Trophoblast cell (in vitro differentiated cells and primary cell): ENCODE measurements at regions not wholly inside any gene's neighbourhood (a gene's known extent, or its start where the extent isn't known, plus 50 kb on each side); places are given as distances from the start of the nearest gene placed in this dataset.

Experiments
- DNase-seq, 2 donors: peaks; one replicate each; pipeline ENCODE4 v3.0.0-alpha.2; 2016
- H2AFZ ChIP-seq: 2 replicates; pipeline ENCODE4 v1.6.1; 2013; ENCODE audit warnings: low read length, moderate library complexity, mild to moderate bottlenecking; ENCODE audit not compliant: insufficient read depth, poor library complexity
- H2AK5ac ChIP-seq: 2 replicates; pipeline ENCODE4 v1.6.1; 2013; ENCODE audit warnings: mild to moderate bottlenecking, low read length
- H2BK120ac ChIP-seq: 2 replicates; pipeline ENCODE4 v1.6.1; 2013; ENCODE audit warnings: low read length, mild to moderate bottlenecking, moderate library complexity; ENCODE audit not compliant: insufficient read depth, poor library complexity
- H2BK12ac ChIP-seq: 2 replicates; pipeline ENCODE4 v1.6.1; 2013; ENCODE audit warnings: mild to moderate bottlenecking, low read length, moderate library complexity
- H2BK5ac ChIP-seq: 2 replicates; pipeline ENCODE4 v1.6.1; 2013; ENCODE audit warnings: low read length, low read depth, moderate library complexity, mild to moderate bottlenecking; ENCODE audit not compliant: poor library complexity
- H3K14ac ChIP-seq: 2 replicates; pipeline ENCODE4 v1.6.1; 2013; ENCODE audit warnings: mild to moderate bottlenecking, low read length
- H3K18ac ChIP-seq: 2 replicates; pipeline ENCODE4 v1.6.1; 2013; ENCODE audit warnings: mild to moderate bottlenecking, low read length
- H3K23ac ChIP-seq: 2 replicates; pipeline ENCODE4 v1.6.1; 2013; ENCODE audit warnings: low read length
- H3K27ac ChIP-seq: 2 replicates; pipeline ENCODE4 v1.5.1; 2013; ENCODE audit warnings: low read depth, mild to moderate bottlenecking, inconsistent platforms, low read length, moderate library complexity
- H3K27me3 ChIP-seq: 2 replicates; pipeline ENCODE4 v1.6.1; 2013; ENCODE audit warnings: inconsistent platforms, mild to moderate bottlenecking, low read length, moderate library complexity; ENCODE audit not compliant: insufficient read depth
- H3K36me3 ChIP-seq, 2 experiments: 1 replicate in 1 of 2; 2 replicates in 1 of 2; pipeline ENCODE4 v1.6.1; 2013; ENCODE audit warnings: low read length in 2 of 2, mild to moderate bottlenecking in 2 of 2, moderate library complexity in 1 of 2; ENCODE audit not compliant: insufficient read depth in 2 of 2, control insufficient read depth in 1 of 2
- H3K4ac ChIP-seq: 2 replicates; pipeline ENCODE4 v1.6.1; 2013; ENCODE audit warnings: low read depth, mild to moderate bottlenecking, low read length, moderate library complexity
- H3K4me1 ChIP-seq, 2 experiments: 1 replicate in 1 of 2; 2 replicates in 1 of 2; pipeline ENCODE4 v1.6.1; 2013; ENCODE audit warnings: low read length in 2 of 2, mild to moderate bottlenecking in 2 of 2, moderate library complexity in 1 of 2; ENCODE audit not compliant: insufficient read depth in 2 of 2, control insufficient read depth in 1 of 2
- H3K4me2 ChIP-seq: 2 replicates; pipeline ENCODE4 v1.6.1; 2013; ENCODE audit warnings: inconsistent platforms, mild to moderate bottlenecking, low read length, moderate library complexity
- H3K4me3 ChIP-seq: 2 replicates; pipeline ENCODE4 v1.5.1; 2013; ENCODE audit warnings: mild to moderate bottlenecking, low read depth, low read length, inconsistent platforms
- H3K79me1 ChIP-seq: one replicate; pipeline ENCODE4 v1.6.1; 2013; ENCODE audit warnings: low read length
- H3K79me2 ChIP-seq: 2 replicates; pipeline ENCODE4 v1.6.1; 2013; ENCODE audit warnings: low read length, mild to moderate bottlenecking; ENCODE audit not compliant: control insufficient read depth, insufficient read depth, poor library complexity
- H3K9ac ChIP-seq: 2 replicates; pipeline ENCODE4 v1.6.1; 2013; ENCODE audit warnings: mild to moderate bottlenecking, low read length
- H3K9me3 ChIP-seq: 2 replicates; pipeline ENCODE4 v1.6.1; 2013; ENCODE audit warnings: low read depth, mild to moderate bottlenecking, control low read depth, inconsistent platforms, low read length; ENCODE audit not compliant: insufficient read depth
- H4K12ac ChIP-seq: 2 replicates; pipeline ENCODE4 v1.6.1; 2013; ENCODE audit warnings: low read depth, mild to moderate bottlenecking, low read length, moderate library complexity
- H4K8ac ChIP-seq: 2 replicates; pipeline ENCODE4 v1.6.1; 2013; ENCODE audit warnings: low read depth, mild to moderate bottlenecking, low read length, moderate library complexity
- H4K91ac ChIP-seq: one replicate; pipeline ENCODE4 v1.6.1; 2013; ENCODE audit warnings: low read depth, mild to moderate bottlenecking, low read length, moderate library complexity
- WGBS: extraction: QIAGEN DNeasy Blood & Tissue Kit; methylation state at CpG from one replicate; pipeline ENCODE4 v1.1.7; 2013; ENCODE audit warnings: missing lambda C conversion rate; ENCODE audit not compliant: insufficient read length, insufficient coverage; ENCODE audit errors: extremely low coverage; 5-methylcytosine and 5-hydroxymethylcytosine counted together

DNA sequence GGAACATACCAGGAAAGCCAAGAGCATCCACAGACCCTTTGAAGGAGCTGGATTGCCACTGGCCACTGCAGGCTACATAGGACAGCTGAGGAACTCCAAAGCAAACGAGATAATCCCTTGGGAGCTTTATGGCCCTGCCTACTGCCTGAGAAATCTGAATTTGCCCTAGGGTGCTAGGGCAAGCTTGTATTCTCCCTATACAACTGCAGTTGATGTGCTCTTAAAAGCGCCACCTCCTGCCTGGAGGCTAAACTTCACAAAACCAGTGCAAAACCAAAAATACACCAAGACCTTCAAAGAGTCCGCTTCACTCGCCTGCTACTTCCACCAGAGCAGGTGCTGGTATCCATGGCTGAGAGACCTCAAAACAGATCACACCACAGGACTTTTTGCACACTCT, 99.6 kb upstream of the KRR1 start:
- DNase-seq = no peak
- Histone ChIP-seq H3K4me2 (no peak overlapping the region), H3K27ac (no peak overlapping the region), H3K23ac (no peak overlapping the region), H3K4me3 (no peak overlapping the region), H3K27me3 (no peaks in the 10 kb centered on the region), H3K36me3 (no peaks in the 10 kb centered on the region), H2AFZ (no peak overlapping the region), H3K9ac (no peak overlapping the region), H2BK5ac (no peak overlapping the region), H3K79me2 (no peaks in the 10 kb centered on the region), H3K14ac (no peak overlapping the region), H2BK12ac (no peak overlapping the region), H3K4ac (no peak overlapping the region), H2BK120ac (no peak overlapping the region), H4K91ac (no peak overlapping the region), H2AK5ac (no peak overlapping the region), H4K12ac (no peak overlapping the region), H3K4me1 (no peaks in the 10 kb centered on the region), H3K18ac (no peak overlapping the region), H4K8ac (no peak overlapping the region), H3K79me1 (no peaks in the 10 kb centered on the region), H3K9me3 (no peaks in the 10 kb centered on the region)
- no CpG with 5 or more reads among the region's 4 CpGs for WGBS

DNA sequence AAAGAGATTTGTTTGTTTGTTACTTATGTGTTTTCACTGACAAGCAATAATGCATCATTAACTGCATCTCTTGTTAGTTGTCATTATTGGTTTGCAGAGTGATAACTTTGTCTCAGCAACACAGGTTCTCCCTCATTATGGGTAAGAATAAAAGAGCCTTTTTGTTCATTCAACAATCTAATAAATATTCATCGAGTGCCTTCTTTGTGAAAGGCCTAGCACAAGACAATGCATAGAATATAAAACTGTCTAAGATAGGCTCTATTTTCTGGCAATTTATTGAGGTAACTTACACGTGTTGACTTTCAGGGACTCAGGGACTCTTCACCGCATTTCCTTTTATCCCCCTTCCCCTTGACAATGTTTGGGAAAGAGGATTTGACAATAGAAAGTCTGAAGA, 95.5 kb upstream of the KRR1 start:
- H2BK120ac ChIP-seq = no peak overlapping the region
- H3K9ac ChIP-seq = no peak overlapping the region
- H3K23ac ChIP-seq = no peak overlapping the region
- H3K36me3 ChIP-seq = no peaks in the 10 kb centered on the region
- no peaks in the 10 kb centered on the region for H3K79me2 ChIP-seq
- no peak overlapping the region for H3K27ac ChIP-seq
- no peaks in the 10 kb centered on the region for H3K9me3 ChIP-seq
- no peak overlapping the region for H3K4me3 ChIP-seq
- no peak overlapping the region for H4K8ac ChIP-seq
- no peak for DNase-seq
- no peak overlapping the region for H3K18ac ChIP-seq
- no peak overlapping the region for H2BK12ac ChIP-seq
- H4K12ac ChIP-seq = no peak overlapping the region
- WGBS = no CpG with 5 or more reads among the region's 3 CpGs
- H3K14ac ChIP-seq = no peak overlapping the region
- H2AFZ ChIP-seq = no peak overlapping the region
- no peak overlapping the region for H4K91ac ChIP-seq
- H3K4me2 ChIP-seq = no peak overlapping the region
- H3K4ac ChIP-seq = no peak overlapping the region
- no peaks in the 10 kb centered on the region for H3K27me3 ChIP-seq
- H3K4me1 ChIP-seq = no peaks in the 10 kb centered on the region
- no peak overlapping the region for H2AK5ac ChIP-seq
- no peak overlapping the region for H2BK5ac ChIP-seq
- no peaks in the 10 kb centered on the region for H3K79me1 ChIP-seq

DNA sequence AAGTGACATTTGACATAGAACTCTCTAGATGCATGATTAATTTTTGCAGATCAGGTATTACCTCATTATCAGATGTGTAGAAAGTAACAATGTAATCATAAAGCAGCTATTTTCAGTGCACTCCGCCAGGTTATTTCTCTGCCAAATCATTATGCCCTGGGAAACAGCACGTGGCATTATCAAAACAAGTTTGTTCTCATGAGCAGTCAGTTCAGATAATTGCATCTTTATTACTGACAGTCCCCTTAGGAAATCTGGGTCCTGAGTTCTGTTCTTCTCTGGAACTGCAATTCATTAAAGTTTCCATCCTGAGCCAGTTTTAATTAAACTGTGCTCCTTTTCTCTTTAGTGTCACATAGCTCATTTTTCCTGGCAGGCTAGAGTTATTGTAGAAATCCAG, 94.7 kb upstream of the KRR1 start:
- Histone ChIP-seq H2AK5ac (no peak overlapping the region), H2BK5ac (no peak overlapping the region), H3K4me2 (no peak overlapping the region), H3K23ac (no peak overlapping the region), H2BK12ac (no peak overlapping the region), H4K8ac (no peak overlapping the region), H3K27ac (no peak overlapping the region), H3K36me3 (no peaks in the 10 kb centered on the region), H3K4ac (no peak overlapping the region), H2AFZ (no peak overlapping the region), H3K4me3 (no peak overlapping the region), H4K12ac (no peak overlapping the region), H3K79me1 (no peaks in the 10 kb centered on the region), H3K14ac (no peak overlapping the region), H3K4me1 (no peaks in the 10 kb centered on the region), H2BK120ac (no peak overlapping the region), H3K9me3 (no peaks in the 10 kb centered on the region), H3K18ac (no peak overlapping the region), H3K9ac (no peak overlapping the region), H3K27me3 (no peaks in the 10 kb centered on the region), H4K91ac (no peak overlapping the region), H3K79me2 (no peaks in the 10 kb centered on the region)
- DNase-seq = no peak
- WGBS = no CpG with 5 or more reads among the region's 2 CpGs

DNA sequence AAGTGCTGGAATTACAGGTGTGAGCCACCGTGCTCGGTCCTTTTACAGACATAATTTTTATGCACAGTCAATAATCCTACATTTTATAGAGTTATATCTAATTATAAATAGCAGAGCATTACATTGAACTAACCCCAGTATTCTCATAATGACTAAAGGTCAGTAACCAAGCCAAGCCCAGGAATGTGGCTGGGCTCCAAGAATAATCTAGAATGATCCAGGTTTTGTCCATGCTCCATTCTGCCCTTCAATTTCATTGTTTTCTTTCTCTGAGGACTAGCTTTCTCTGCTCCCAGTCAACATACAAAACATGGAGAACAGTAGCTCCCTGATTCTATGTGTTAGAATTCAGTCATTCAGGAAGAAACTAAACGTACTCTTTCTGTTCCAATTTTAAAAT, 92.1 kb upstream of the KRR1 start:
- Histone ChIP-seq H3K4me2 (no peak overlapping the region), H4K91ac (no peak overlapping the region), H3K27me3 (no peaks in the 10 kb centered on the region), H3K79me2 (no peaks in the 10 kb centered on the region), H2AFZ (no peak overlapping the region), H2BK120ac (no peak overlapping the region), H2BK5ac (no peak overlapping the region), H3K79me1 (no peaks in the 10 kb centered on the region), H4K8ac (no peak overlapping the region), H2BK12ac (no peak overlapping the region), H3K4ac (no peak overlapping the region), H3K4me3 (no peak overlapping the region), H3K4me1 (no peaks in the 10 kb centered on the region), H3K9me3 (no peaks in the 10 kb centered on the region), H3K23ac (no peak overlapping the region), H3K14ac (no peak overlapping the region), H3K27ac (no peak overlapping the region), H3K18ac (no peak overlapping the region), H2AK5ac (no peak overlapping the region), H3K9ac (no peak overlapping the region), H3K36me3 (no peaks in the 10 kb centered on the region), H4K12ac (no peak overlapping the region)
- DNase-seq = no peak
- WGBS = no CpG with 5 or more reads among the region's 3 CpGs
